ENCODE measurements at regions not wholly inside any gene's neighbourhood (a gene's known extent, or its start where the extent isn't known, plus 50 kb on each side); places are given as distances from the start of the nearest gene placed in this dataset.
"Not testable (repeated sequence)": the region's sequence is repeated elsewhere in the genome, so short reads cannot be mapped to it uniquely, and the experiment has no call there.

DNA sequence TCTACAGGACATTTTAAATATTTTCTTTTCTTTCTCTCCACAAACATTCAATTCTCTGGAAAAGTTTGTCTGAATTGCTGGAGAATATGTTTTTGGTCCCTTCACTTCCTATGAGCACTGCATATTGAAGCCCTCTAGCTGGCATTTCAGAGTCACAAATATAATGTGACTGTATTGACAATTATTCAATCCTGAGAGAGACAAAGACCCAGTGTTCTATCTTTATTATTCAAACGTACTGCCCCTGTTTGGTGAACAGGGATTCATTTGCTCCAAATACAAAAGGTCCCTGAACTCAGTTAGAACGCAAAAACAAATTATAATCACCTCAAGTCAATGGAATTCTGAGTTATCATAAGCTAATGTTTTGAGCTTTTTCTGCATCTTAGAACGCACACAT lies 173.1 kb upstream of the CDIN1 start:
- DNase-seq (ENCODE audit: low spot score), result peak; percentile 23

DNA sequence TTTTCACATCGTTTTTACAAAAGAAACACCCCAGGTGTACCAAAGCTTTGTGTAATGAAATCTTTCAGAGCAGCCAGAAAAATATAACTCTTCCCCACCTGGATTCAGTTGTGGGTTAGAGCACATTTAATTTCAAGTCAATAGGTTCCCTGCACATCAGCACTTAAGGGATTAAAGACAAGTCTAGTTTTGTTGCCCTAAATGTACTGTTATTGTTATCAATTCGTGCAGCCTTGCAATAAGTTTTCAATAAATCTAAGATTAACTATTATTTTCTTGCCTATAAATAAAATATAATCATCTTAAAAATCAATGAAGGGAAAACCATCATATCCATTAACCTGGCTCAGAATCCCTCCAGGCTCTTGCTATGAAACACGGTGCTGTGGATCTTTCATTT lies 172.5 kb upstream of the CDIN1 start:
- DNase-seq (ENCODE audit: low spot score), result no peak

DNA sequence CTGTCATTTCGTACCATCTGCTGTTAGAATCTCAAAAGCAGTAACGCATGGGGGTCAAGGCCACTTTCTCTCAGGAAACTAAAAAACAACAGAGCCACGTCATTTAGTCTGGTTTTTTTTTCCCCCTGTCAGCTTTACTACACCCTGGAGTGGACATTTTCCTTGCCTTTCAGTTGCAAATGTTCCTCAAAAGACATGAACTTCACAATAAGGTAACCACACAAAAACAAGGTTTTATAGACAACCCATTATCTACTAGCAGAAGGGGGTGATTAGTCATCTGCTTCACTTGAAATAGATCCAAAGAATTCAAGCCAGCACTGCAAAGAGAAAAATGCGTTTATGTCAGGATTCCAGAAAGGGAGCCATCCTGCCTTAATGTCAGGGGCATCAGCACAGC lies 171.8 kb upstream of the CDIN1 start:
- no peak for DNase-seq (ENCODE audit: low spot score)

DNA sequence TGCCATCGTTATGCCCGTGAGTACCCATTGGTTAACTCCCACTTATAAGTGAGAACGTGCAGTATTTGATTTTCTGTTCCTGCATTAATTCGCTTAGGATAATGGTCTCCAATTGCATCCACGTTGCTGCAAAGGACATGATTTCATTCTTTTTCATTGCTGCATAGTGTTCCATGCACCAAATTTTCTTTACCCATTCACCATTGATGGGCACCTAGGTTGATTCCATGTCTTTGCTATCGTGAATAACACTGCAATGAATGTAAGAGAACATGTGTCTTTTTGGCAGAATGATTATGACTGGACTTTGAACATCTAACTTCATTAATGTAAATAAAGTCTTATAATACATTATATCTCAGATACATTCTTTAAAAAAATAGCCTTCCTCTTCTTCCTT lies 169.6 kb upstream of the CDIN1 start:
- DNase-seq (ENCODE audit: low spot score), result no peak

DNA sequence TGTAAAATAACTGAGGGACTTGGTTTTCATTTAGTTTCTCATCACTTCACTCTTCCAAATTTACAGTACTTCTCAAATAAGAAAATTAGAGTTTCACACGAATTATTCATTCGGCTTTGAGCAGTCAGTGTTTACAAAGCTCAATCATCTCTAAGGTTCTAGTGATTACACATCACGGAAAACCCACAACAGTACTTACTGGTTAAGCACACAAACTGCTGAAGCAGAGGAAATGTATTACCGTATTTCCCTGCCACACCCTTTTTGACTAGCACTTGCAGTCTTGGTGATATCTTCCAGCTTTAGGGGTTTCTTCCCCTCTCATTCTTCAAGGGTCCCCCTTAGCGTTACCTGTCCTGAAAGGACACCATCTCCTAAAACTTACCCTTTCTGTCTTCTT lies 164.8 kb upstream of the CDIN1 start:
- DNase-seq (ENCODE audit: low spot score), result no peak

DNA sequence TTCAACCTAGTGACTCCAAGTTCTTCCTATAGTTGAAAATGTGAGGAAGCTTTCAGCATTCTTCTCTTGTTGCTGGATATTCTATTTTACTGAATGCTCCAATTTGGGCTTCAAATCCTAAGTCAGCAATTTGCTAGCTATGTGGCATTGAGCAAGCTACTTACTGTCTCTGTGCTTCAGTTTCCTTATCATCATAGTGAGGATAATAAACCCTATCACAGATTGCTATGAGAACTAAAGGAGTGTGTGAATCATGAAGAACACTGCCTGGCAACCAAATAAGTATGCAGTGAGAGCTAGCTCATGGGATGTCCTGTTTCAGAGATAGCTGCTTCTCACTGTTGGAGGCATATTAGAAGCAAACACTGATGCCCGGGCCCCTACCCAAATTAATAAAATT lies 163.8 kb upstream of the CDIN1 start:
- DNase-seq (ENCODE audit: low spot score), result no peak

DNA sequence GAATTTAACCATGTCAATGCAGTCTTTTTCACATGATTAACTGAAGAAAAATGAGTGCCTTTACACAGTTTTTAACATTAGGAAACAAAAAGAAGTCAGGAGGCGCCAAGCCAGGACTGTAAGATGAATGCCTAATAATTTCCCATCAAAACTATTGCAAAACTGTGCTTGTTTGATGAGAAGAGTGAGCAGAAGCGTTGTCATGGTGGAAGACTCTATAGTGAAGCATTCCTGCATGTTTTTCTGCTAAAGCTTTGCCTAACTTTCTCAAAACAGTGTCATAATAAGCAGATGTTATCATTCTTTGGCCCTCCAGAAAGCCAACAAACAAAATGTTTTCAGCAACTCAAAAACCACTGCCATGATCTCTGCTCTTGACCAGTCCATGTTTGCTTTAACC lies 156.8 kb upstream of the CDIN1 start:
- DNase-seq (ENCODE audit: low spot score), result no peak

DNA sequence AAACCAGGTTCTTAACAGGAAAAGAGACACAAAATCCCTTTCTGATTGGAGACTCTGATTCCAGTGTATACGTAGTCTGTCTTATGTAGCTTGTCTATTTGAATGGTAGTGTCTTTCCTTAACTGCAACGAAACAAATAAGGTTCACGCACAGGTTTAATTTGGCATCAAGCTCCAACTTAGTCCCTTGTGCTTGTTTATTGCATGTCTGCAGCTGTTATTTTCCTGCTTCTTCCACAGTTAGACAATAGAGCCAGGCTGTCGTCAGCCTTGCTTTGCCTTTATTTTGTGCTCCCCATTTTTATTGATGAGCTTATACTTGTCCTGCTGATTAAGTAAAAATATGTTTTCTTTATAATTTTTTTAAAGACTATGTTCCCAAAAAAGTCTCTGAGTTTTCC lies 152.7 kb upstream of the CDIN1 start:
- no peak for DNase-seq (ENCODE audit: low spot score)

DNA sequence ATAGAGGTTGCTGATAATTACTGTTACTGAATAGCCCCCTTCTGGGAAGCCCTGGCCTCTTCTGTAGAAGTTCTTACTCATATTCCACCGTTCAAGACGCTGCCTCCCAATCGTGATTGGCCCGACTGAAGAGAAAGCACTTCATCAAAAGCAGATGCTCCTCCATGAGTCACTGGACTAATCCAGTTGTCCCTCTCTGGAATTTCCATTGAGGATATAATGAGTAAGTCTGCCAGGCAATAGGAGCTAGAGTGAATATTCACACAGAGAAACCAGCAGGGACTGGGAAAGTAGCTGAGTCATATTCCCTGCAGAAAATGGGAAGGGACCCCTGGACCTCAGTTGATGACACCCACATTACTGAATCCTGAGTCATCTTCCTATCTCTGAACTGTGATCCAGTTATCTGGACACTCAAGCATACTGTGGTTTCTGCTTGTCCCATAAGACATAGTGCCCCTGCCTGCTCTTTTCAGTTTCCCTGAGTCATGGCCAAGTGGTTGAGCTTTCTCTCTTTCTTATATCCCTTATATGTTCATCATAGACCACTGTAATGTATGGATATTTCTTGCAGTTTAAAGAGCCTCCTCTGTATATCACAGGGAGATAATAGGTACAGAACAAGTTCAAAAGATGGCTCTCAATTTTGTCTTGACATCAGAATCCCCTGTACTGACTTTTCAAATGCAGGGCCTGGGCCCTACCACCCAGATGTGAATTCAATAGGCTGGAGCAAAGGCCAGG lies 151.2 kb upstream of the CDIN1 start:
- DNase-seq (ENCODE audit: low spot score), result no peak

DNA sequence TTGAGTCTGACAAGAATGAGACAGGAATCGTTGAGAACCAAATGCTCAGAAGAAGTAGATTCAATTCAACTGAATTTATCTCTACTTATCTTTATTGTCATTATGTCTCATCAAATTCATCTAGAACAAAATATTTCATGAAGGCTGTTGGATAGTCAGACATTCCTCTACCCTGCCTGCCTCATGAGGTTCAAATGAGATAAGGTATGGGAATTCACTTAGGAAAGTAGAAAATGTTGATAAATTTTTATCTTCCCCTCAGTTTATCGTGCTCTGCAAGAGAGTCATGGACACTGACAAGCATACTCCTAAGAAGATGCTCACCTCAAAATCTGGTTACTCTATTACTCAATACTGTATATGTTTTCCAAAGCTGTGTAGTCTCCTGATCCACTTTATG lies 149.7 kb upstream of the CDIN1 start:
- no peak for DNase-seq (ENCODE audit: low spot score)

DNA sequence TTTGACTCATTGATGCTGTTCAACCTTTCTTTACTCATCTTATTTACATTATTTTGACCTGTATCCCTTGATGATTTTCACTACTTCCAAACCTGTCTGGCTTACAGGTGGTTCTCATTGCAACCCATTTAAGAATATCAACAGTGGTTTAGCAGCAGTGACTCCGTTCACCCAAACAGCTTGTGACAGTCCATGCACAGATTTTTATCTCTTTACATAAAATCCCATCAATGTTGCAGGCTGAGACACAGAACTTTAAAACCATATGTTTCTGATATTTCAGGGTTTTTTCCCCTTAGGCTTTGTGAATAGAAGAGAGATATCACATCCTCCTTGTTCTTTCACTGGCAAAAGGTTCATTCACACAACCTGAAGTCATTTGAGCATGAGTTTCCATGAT lies 149.1 kb upstream of the CDIN1 start:
- no peak for DNase-seq (ENCODE audit: low spot score)

DNA sequence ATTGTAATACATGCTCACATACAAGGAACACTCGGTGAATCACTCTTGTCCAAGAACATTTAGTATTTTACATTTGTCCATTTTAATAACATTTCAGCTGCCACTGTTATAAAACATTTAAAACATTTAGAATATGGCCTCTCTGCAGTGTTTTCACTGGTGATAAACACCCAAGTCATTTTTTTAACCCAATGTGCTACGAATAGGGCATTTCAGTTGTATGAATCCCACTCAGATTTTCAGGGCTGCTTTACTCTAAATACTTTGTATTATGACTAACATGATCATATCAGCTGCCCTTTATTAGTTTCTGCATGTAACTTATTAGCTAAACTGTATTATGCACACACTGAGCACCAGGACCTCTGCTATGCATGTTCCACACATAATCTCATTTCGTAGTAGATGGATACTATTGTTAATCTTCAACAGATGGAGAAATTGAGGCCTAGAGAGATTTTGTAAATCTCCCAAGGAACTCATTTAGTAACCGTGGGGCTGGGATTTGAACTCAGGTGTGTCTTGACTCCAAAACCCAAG lies 148.6 kb upstream of the CDIN1 start:
- DNase-seq (ENCODE audit: low spot score), result no peak

DNA sequence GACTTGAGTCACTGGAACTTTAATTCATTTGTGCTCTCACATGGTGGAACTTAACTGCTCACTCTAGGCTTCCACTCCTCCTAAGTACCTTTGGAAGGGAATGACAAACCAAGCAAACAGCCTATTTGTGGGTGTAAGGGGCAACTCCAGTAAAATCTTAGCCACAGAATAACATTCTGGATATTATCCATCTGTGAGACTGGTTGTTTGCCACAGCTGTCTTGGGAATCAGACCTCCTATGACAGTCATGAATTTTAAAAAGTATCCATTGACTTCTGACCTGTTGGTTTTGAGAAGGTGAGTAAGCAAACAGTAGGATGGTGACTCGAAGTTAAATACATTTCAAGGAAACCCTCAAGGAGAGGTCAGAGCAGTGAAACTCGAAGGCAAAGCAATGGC lies 147.3 kb upstream of the CDIN1 start:
- DNase-seq (ENCODE audit: low spot score), result no peak

DNA sequence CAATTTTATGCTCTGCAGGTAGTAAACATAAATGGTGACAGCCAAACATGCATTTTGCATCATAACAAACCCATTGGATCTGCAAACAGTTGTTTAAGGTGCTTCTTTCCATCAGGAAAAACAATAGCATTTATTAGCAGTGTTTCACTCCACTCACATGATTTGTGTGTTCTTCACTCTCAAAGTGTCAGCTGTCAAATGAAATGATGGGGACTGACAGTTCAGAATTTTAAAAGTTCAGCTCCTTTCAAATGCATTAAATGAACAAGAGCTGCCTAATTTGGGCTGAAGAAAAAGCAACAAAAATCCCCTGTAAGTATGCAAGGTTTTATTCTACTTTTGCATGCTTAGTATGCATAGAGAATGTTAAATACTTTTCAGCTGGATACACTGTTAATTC lies 145.2 kb upstream of the CDIN1 start:
- DNase-seq (ENCODE audit: low spot score), result no peak

DNA sequence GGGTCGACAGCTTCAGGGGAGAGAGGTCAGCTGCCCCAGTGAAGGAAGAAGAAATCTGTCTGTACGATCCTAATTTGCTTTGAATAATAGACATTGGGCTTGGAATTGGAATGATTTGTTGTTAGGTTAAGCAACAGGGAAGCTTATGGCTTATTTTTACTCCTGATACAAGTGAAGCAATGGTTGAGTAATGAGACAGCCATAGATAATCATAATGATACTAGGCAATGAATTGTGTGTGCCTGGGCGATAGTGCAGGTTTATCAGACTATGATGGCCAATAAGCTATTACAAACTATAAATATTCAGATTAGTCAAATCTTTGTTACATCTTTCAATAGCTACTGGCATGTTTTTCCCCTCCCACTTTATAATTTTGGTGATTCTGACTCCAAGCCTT lies 140.9 kb upstream of the CDIN1 start:
- DNase-seq (ENCODE audit: low spot score), result no peak

DNA sequence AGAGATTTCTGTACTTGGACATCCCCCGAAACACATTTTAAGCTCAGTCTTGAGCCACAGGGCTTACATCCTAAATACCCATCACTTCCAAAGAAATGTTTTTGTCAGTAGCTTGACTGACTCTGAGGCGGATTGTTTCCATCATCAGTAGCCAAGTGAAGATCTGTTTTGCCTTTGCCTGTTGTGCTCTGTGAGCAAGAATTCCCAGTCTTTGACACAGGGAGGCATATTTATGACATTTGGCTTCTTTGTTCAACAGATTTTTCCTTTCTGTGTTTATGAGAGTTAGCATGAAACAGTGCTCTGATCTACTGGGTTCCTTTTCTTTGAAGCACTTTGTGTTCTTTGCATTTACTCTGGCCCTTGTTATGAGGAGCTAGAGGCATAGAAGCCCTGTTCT lies 132.1 kb upstream of the CDIN1 start:
- DNase-seq (ENCODE audit: low spot score), result no peak

DNA sequence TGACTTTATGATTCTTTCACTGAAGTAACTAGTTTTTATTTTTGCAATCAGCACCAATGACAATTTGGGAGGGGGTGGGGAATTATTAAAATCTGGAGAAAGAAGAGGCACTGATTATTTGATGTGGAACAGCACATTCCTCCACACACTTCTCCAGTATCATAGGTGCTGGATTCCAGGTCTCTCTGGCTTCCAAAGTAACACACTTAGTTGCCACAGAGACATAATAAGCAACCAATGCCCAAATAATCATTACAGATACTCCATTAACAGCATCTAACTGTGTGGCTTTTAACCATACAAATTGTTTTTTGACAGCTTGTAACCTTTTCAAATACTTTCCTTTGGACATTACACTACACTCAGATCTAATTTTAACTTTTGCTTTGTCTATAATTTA lies 131.0 kb upstream of the CDIN1 start:
- DNase-seq (ENCODE audit: low spot score), result no peak

DNA sequence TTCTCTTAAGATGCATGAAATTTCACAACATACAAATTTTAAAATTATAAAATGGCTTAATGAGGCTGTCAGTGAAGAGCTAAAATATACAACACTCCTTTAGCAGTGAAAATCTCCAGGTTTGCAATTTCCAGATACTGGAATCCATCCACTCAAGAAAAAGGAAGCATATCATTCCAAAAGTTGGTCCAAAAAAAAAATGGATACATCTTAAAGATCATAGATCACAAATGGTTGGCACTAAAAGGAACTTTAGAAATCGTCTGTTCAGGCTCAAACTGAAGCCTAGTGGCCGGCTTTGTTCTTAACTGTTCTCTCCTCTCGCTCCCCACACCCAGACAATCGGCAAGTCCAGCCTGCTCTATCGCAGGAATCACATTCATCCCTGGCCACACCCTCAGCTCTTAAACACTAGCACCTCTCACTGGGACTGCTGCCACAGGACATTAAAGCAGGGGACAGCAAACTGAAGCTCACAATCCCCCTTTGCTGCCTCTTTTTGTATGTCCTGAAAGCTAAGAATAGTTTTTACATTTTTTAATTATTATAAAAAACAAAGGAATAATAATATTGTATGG lies 130.3 kb upstream of the CDIN1 start:
- no peak for DNase-seq (ENCODE audit: low spot score)

DNA sequence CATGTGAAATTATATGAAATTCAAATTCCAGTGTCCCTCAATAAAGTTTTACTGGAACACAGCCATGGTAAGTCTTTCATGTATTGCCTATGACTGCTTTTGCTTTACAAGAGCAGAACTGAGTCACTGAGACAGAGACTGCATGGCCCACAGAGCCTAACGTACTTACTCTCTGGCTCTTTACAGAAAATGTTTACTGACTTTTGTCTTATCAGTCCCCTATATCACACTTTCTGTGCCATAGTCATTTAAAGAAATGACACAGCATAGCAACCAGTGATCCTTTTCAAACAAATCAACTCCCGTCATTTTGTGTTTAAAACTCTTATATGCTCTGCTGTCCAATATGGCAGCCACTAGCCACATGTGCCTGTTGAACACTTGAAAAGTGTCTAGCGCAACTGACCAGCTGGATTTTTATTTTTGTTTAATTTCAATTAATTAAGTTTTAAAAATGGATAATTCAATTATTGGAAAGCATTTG lies 129.7 kb upstream of the CDIN1 start:
- DNase-seq (ENCODE audit: low spot score), result no peak

DNA sequence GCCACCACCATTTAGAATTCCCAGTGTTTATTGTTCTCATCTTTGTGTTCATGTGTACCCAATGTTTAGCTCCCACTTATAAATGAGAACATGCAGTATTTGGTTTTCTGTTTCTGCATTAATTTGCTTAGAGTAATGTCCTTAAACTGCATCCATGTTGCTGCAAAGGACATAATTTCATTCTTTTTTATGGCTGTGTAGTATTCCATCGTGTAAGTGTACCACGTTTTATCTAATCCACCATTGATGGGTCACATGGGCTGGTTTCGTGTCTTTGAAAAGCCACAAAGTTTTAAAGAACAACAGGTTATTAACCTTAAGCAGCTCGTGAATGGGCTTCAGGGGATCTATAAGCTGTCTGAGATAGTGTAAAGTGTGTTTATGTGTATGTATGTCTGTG lies 125.2 kb upstream of the CDIN1 start:
- DNase-seq (ENCODE audit: low spot score), result not testable (repeated sequence)

DNA sequence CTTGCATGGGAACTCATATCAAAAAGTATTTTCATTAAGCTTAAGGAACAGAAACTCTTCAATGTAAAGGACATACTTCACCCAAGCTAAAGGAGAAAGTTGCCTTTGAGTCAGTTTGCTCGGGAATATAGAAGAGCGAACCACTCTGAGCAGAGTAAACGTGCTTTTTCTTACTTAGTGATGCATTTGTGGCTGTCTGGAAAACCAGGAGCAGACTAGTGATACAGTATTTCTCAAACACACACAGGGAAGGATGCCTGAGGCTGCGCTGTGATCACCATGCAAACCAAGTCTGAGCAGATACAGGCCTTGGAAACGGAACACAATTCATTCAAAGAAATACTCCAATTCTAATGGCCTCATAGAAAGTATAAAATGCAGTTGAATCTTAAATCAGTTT lies 121.0 kb upstream of the CDIN1 start:
- peak; percentile 22 for DNase-seq (ENCODE audit: low spot score)

DNA sequence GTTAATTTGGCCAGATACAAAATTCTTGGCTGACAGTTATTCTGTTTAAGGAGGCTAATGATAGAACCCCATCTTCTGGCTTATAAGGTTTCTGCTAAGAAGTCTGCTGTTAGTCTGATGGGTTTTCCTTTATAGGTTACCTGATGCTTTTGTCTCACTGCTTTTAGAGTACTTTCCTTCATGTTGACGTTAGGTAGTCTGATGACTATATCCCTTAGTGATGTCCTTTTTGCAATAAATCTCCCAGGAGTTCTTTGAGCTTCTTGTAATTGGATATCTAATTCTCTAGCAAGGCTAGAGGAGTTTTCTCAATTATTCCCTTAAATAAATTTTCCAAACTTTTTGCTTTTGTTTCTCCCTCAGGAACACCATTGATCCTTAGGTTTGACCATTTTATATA lies 114.1 kb upstream of the CDIN1 start:
- no peak for DNase-seq (ENCODE audit: low spot score)

DNA sequence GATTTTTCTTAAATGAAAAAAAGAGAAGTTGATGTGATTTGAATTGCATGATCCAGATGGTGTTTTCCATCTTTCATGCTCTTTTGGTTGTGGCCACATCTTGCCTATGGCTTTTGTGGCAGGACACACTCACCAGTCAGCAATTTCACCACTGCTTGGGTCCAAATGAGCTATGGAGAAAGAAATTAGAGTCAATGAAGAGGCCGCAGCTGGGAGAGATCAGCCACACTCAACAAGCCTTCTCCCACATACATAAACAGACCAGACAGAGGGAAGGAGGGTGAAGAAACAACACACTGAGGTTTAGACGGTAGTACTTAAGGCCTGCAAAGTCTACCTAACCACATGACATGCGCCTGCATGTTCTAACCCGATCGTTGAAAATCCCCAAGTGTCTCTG lies 110.7 kb upstream of the CDIN1 start:
- DNase-seq (ENCODE audit: low spot score), result no peak
